SK-N-SH (cell line): ENCODE measurements at regions not wholly inside any gene's neighbourhood (a gene's known extent, or its start where the extent isn't known, plus 50 kb on each side); places are given as distances from the start of the nearest gene placed in this dataset.

Source experiments
- CTCF ChIA-PET: fragments of 300-600, 350-600 bp; formaldehyde crosslinking; extraction: SDS; loops from one replicate; lab custom pipeline; 2021; lab: Yijun Ruan, JAX
- POLR2A ChIA-PET: fragments of 350-600 bp; sonication (Branson Sonifier 250); formaldehyde crosslinking; extraction: SDS; loops from one replicate; lab custom pipeline; 2020; ENCODE audit warnings: antibody characterized with exemption, inconsistent platforms; lab: Yijun Ruan, JAX
- DNase-seq: peaks from one replicate; pipeline ENCODE4 v3.0.0; 2012
- H2AFZ ChIP-seq: fragments of 200-600 bp; sonication (generic); 2 replicates; pipeline ENCODE4 v1.8.1; 2016; ENCODE audit warnings: antibody characterized with exemption, mild to moderate bottlenecking, low read depth
- H3F3A ChIP-seq: fragments of 200-600 bp; sonication (generic); replicated peaks from 2 replicates; pipeline ENCODE3; 2016; ENCODE audit warnings: antibody characterized with exemption, mild to moderate bottlenecking; ENCODE audit not compliant: insufficient read depth
- H3K27ac ChIP-seq, 2 experiments: fragments of 200-500 bp in 1 of 2; fragments of 200-600 bp in 1 of 2; sonication (Bioruptor generic) in 1 of 2; sonication (generic), shearing (Covaris generic) in 1 of 2; 2 replicates each; pipeline versions ENCODE4 v1.5.1 to v1.6.1; 2014 to 2016; ENCODE audit warnings: low read depth in 2 of 2, inconsistent platforms in 1 of 2, low read length in 1 of 2, mild to moderate bottlenecking in 1 of 2, mixed read lengths in 1 of 2
- H3K27me3 ChIP-seq: fragments of 200-600 bp; sonication (generic), shearing (Covaris generic); 2 replicates; pipeline ENCODE4 v1.6.1; 2016; ENCODE audit warnings: mixed run types; ENCODE audit not compliant: insufficient read depth
- H3K36me3 ChIP-seq, 2 experiments: fragments of 200-500 bp in 1 of 2; fragments of 200-600 bp in 1 of 2; sonication (Bioruptor generic) in 1 of 2; sonication (generic) in 1 of 2; replicated peaks in 1 of 2; 2 replicates each; pipeline versions ENCODE3 to v1.5.1; 2014 to 2016; ENCODE audit warnings: low read length in 1 of 2, mild to moderate bottlenecking in 1 of 2; ENCODE audit not compliant: insufficient read depth in 2 of 2, control insufficient read depth in 1 of 2
- H3K4me1 ChIP-seq, 2 experiments: fragments of 200-500 bp in 1 of 2; fragments of 200-600 bp in 1 of 2; sonication (Bioruptor generic) in 1 of 2; sonication (generic), shearing (Covaris generic) in 1 of 2; 2 replicates each; pipeline versions ENCODE4 v1.5.1 to v1.6.1; 2014 to 2016; ENCODE audit warnings: low read depth in 1 of 2, low read length in 1 of 2, mixed run types in 1 of 2; ENCODE audit not compliant: insufficient read depth in 2 of 2, control insufficient read depth in 1 of 2
- H3K4me2 ChIP-seq: fragments of 200-600 bp; sonication (generic), shearing (Covaris generic); 2 replicates; pipeline ENCODE4 v1.6.1; 2017; ENCODE audit warnings: mixed run types
- H3K4me3 ChIP-seq, 2 experiments: fragments of 200-500 bp in 1 of 2; fragments of 200-600 bp in 1 of 2; sonication (Bioruptor generic) in 1 of 2; sonication (generic), shearing (Covaris generic) in 1 of 2; 2 replicates each; pipeline versions ENCODE4 v1.5.1 to v1.8.1; 2014 to 2016; ENCODE audit warnings: low read depth in 2 of 2, inconsistent platforms in 1 of 2, low read length in 1 of 2, mild to moderate bottlenecking in 1 of 2, mixed read lengths in 1 of 2, moderate library complexity in 1 of 2
- H3K79me2 ChIP-seq: fragments of 200-600 bp; sonication (generic); 2 replicates; pipeline ENCODE4 v1.8.1; 2017; ENCODE audit warnings: mild to moderate bottlenecking; ENCODE audit not compliant: insufficient read depth
- H3K9ac ChIP-seq: fragments of 200-600 bp; sonication (generic); 2 replicates; pipeline ENCODE4 v1.6.1; 2017; ENCODE audit warnings: mixed run types
- H3K9me2 ChIP-seq: fragments of 200-600 bp; sonication (generic); 2 replicates; pipeline ENCODE4 v1.6.1; 2017; ENCODE audit warnings: mixed run types
- H3K9me3 ChIP-seq: fragments of 200-600 bp; sonication (generic); 2 replicates; pipeline ENCODE4 v1.6.1; 2017; ENCODE audit warnings: mixed run types, mild to moderate bottlenecking, moderate library complexity
- H4K20me1 ChIP-seq: fragments of 200-600 bp; sonication (generic); 2 replicates; pipeline ENCODE4 v1.6.1; 2017; ENCODE audit warnings: mild to moderate bottlenecking, mixed run types; ENCODE audit not compliant: insufficient read depth
- EP300 ChIP-seq, 2 experiments: IDR thresholded peaks; 2 replicates each; pipeline versions ENCODE4 v1.4.0 to v1.6.1; 2012; ENCODE audit warnings: borderline replicate concordance in 1 of 2, low read depth in 1 of 2, low read length in 1 of 2
- EZH2phosphoT487 ChIP-seq: fragments of 200-600 bp; sonication (generic); IDR thresholded peaks from 2 replicates; pipeline ENCODE4 v1.6.1; 2017; ENCODE audit warnings: low read depth, mixed run types, mild to moderate bottlenecking, antibody characterized with exemption, moderate library complexity, borderline replicate concordance
- GABPA ChIP-seq: IDR thresholded peaks from 2 replicates; pipeline ENCODE4 v1.4.0; 2012; ENCODE audit warnings: low read depth, mild to moderate bottlenecking
- IRF3 ChIP-seq: fragments of 150-350 bp; IDR thresholded peaks from 2 replicates; pipeline ENCODE4 v1.6.1; 2016; ENCODE audit warnings: mild to moderate bottlenecking, low read depth, low read length
- MAX ChIP-seq: IDR thresholded peaks from 2 replicates; pipeline ENCODE4 v1.4.0; 2012; ENCODE audit warnings: low read depth
- NFIC ChIP-seq: IDR thresholded peaks from 2 replicates; pipeline ENCODE4 v1.4.0; 2012; ENCODE audit warnings: borderline replicate concordance
- NRF1 ChIP-seq: IDR thresholded peaks from 2 replicates; pipeline ENCODE4 v1.6.1; 2012; ENCODE audit warnings: low read depth, mild to moderate bottlenecking, low read length
- PBX3 ChIP-seq: IDR thresholded peaks from 2 replicates; pipeline ENCODE4; 2012
- RCOR1 ChIP-seq: fragments of 150-350 bp; IDR thresholded peaks from 2 replicates; pipeline ENCODE4 v1.6.1; 2017; ENCODE audit warnings: antibody characterized with exemption, low read length
- RFX5 ChIP-seq: IDR thresholded peaks from 2 replicates; pipeline ENCODE4 v1.6.1; 2012; ENCODE audit warnings: mild to moderate bottlenecking, improper control_type of control experiment, low read length
- SIN3A ChIP-seq: IDR thresholded peaks from 2 replicates; pipeline ENCODE4 v1.6.1; 2012; ENCODE audit warnings: low read depth, mild to moderate bottlenecking, low read length, moderate library complexity, borderline replicate concordance
- SMC3 ChIP-seq: IDR thresholded peaks from 2 replicates; pipeline ENCODE4 v1.6.1; 2012; ENCODE audit warnings: low read depth, low read length, improper control_type of control experiment
- TAF1 ChIP-seq: IDR thresholded peaks from 2 replicates; pipeline ENCODE4 v1.6.1; 2012; ENCODE audit warnings: low read depth, mild to moderate bottlenecking, low read length, moderate library complexity, borderline replicate concordance
- TEAD4 ChIP-seq: IDR thresholded peaks from 2 replicates; pipeline ENCODE4 v1.4.0; 2012; ENCODE audit warnings: mild to moderate bottlenecking, borderline replicate concordance; ENCODE audit not compliant: insufficient read depth
- USF2 ChIP-seq: fragments of 150-350 bp; IDR thresholded peaks from 2 replicates; pipeline ENCODE4 v1.6.1; 2017; ENCODE audit warnings: antibody characterized with exemption, low read length, low read depth, borderline replicate concordance
- ZBTB33 ChIP-seq: IDR thresholded peaks from 2 replicates; pipeline ENCODE4 v1.4.0; 2012; ENCODE audit warnings: low read depth, borderline replicate concordance
- WGBS: methylation state at CpG from one replicate; pipeline ENCODE4 v1.1.6; 2017; ENCODE audit warnings: low lambda C conversion rate; 5-methylcytosine and 5-hydroxymethylcytosine counted together

GRCh38 chr3:24551626-24552025, 57.0 kb upstream of the THRB start:
- 43% methylated on average over 2 of the region's 2 CpGs for WGBS
- POLR2A ChIA-PET: no interaction called here
- H3K4me2 ChIP-seq: no peak overlapping the region

More at GRCh38 chr3:24551626-24552025, 57.0 kb upstream of the THRB start:
- Histone ChIP-seq H3K9me2 (no peaks in the 10 kb centered on the region), H3K79me2 (no peaks in the 10 kb centered on the region)
- CTCF ChIA-PET: no interaction called here
- TF ChIP-seq RCOR1 (no peak), PBX3 (no peak), GABPA (no peak), NFIC (no peak), MAX (no peak), TEAD4 (no peak), TAF1 (no peak), EZH2phosphoT487 (no peak), SMC3 (no peak), SIN3A (no peak), ZBTB33 (no peak), NRF1 (no peak), RFX5 (no peak), EP300 (IDR thresholded peaks at IDR 0.05; ENCODE audit: borderline replicate concordance in 1 of 2, low read depth in 1 of 2, low read length in 1 of 2) (no peak), IRF3 (no peak), USF2 (no peak)
- TF ChIP-seq, all 33 proteins: peak for 0
- Histone ChIP-seq H3K27ac (no peak overlapping the region), H3K27me3 (no peaks in the 10 kb centered on the region), H3K4me3 (no peak overlapping the region), H3K4me1 (no peaks in the 10 kb centered on the region), H3K36me3 (no peaks in the 10 kb centered on the region), H3K9me3 (no peaks in the 10 kb centered on the region), H3K9ac (no peak overlapping the region), H3F3A (no peaks in the 10 kb centered on the region), H4K20me1 (no peaks in the 10 kb centered on the region), H2AFZ (no peak overlapping the region)
- no peak for DNase-seq
